HepG2 (cell line): ENCODE measurements at regions not wholly inside any gene's neighbourhood (a gene's known extent, or its start where the extent isn't known, plus 50 kb on each side); places are given as distances from the start of the nearest gene placed in this dataset.

Experiments
- HDAC6 ChIP-seq: fragments of 200-600 bp; sonication (generic); IDR thresholded peaks from 2 replicates; pipeline ENCODE4 v1.7.0; 2017; ENCODE audit warnings: mild to moderate bottlenecking, antibody characterized with exemption, low read length, low read depth
- JUN ChIP-seq: sonication (generic); formaldehyde crosslinking; IDR thresholded peaks from 2 replicates; pipeline ENCODE4 v1.4.0; 2020; ENCODE audit warnings: mild to moderate bottlenecking, missing genetic modification reagents
- PAF1 ChIP-seq: IDR thresholded peaks from 2 replicates; pipeline ENCODE4 v1.6.1; 2016; ENCODE audit warnings: missing genetic modification reagents, missing compliant biosample characterization
- REL ChIP-seq: sonication (generic); formaldehyde crosslinking; conservative IDR thresholded peaks from 2 replicates; pipeline ENCODE4 v1.8.0; 2022; ENCODE audit warnings: mild to moderate bottlenecking, missing genetic modification reagents, moderate library complexity
- SSRP1 ChIP-seq: IDR thresholded peaks from 2 replicates; pipeline ENCODE4 v1.6.1; 2016; ENCODE audit warnings: control low read depth
- TF ChIP-seq, protein P1 (sequence below): sonication (generic); formaldehyde crosslinking; IDR thresholded peaks from 2 replicates; pipeline ENCODE4 v1.5.0; 2020; ENCODE audit warnings: mild to moderate bottlenecking, missing genetic modification reagents, moderate library complexity
- TF ChIP-seq, protein P2 (sequence below): sonication (generic); formaldehyde crosslinking; IDR thresholded peaks from 2 replicates; pipeline ENCODE4 v1.8.1; 2023; ENCODE audit warnings: mild to moderate bottlenecking, inconsistent platforms, moderate library complexity, missing genetic modification reagents, borderline replicate concordance
- TF ChIP-seq, protein P3 (sequence below): sonication (generic); formaldehyde crosslinking; IDR thresholded peaks from 2 replicates; pipeline ENCODE4 v1.9.0; 2021; ENCODE audit warnings: missing genetic modification reagents, borderline replicate concordance

DNA sequence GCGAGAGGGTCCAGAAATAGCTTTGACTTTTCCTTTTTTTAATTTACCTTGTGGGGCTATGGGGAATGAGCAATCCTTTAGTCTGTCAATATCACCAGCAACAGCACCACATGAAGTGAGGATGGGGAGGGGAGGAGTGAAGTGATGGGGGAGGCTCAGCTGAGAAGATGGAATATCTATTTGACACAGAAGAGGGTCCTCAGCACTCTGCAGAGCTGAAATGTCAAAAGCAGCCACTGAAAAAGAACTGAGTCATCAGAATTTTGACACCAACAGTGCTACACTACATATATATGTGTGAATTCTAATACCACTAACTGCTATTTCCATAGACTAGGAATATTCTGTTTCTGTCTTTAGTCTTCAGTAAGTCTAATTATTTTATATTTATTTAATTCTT lies 427.0 kb upstream of the PBX1 start:
- TF ChIP-seq, protein P1, sequence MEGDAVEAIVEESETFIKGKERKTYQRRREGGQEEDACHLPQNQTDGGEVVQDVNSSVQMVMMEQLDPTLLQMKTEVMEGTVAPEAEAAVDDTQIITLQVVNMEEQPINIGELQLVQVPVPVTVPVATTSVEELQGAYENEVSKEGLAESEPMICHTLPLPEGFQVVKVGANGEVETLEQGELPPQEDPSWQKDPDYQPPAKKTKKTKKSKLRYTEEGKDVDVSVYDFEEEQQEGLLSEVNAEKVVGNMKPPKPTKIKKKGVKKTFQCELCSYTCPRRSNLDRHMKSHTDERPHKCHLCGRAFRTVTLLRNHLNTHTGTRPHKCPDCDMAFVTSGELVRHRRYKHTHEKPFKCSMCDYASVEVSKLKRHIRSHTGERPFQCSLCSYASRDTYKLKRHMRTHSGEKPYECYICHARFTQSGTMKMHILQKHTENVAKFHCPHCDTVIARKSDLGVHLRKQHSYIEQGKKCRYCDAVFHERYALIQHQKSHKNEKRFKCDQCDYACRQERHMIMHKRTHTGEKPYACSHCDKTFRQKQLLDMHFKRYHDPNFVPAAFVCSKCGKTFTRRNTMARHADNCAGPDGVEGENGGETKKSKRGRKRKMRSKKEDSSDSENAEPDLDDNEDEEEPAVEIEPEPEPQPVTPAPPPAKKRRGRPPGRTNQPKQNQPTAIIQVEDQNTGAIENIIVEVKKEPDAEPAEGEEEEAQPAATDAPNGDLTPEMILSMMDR (CRISPR knock-in tag) = no peak
- TF ChIP-seq, protein P2, sequence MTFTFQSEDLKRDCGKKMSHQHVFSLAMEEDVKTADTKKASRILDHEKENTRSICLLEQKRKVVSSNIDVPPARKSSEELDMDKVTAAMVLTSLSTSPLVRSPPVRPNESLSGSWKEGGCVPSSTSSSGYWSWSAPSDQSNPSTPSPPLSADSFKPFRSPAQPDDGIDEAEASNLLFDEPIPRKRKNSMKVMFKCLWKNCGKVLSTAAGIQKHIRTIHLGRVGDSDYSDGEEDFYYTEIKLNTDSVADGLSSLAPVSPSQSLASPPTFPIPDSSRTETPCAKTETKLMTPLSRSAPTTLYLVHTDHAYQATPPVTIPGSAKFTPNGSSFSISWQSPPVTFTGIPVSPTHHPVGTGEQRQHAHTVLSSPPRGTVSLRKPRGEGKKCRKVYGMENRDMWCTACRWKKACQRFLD (CRISPR knock-in tag) = no peak
- no peak for TF ChIP-seq SSRP1 (CRISPR knock-in tag)
- no peak for TF ChIP-seq HDAC6
- no peak for TF ChIP-seq REL (CRISPR knock-in tag)
- no peak for TF ChIP-seq JUN (CRISPR knock-in tag)
- TF ChIP-seq, protein P3, sequence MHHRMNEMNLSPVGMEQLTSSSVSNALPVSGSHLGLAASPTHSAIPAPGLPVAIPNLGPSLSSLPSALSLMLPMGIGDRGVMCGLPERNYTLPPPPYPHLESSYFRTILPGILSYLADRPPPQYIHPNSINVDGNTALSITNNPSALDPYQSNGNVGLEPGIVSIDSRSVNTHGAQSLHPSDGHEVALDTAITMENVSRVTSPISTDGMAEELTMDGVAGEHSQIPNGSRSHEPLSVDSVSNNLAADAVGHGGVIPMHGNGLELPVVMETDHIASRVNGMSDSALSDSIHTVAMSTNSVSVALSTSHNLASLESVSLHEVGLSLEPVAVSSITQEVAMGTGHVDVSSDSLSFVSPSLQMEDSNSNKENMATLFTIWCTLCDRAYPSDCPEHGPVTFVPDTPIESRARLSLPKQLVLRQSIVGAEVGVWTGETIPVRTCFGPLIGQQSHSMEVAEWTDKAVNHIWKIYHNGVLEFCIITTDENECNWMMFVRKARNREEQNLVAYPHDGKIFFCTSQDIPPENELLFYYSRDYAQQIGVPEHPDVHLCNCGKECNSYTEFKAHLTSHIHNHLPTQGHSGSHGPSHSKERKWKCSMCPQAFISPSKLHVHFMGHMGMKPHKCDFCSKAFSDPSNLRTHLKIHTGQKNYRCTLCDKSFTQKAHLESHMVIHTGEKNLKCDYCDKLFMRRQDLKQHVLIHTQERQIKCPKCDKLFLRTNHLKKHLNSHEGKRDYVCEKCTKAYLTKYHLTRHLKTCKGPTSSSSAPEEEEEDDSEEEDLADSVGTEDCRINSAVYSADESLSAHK (CRISPR knock-in tag) = no peak
- TF ChIP-seq PAF1 (CRISPR knock-in tag) = no peak
